ENCODE measurements at regions not wholly inside any gene's neighbourhood (a gene's known extent, or its start where the extent isn't known, plus 50 kb on each side); places are given as distances from the start of the nearest gene placed in this dataset.

- Histone ChIP-seq H3K27me3 (no peaks in the 10 kb centered on the region), H3K36me3 (replicated peaks in 1 of 2; ENCODE audit: insufficient read depth in 1 of 2, low read depth in 2 of 2) (no peaks in the 10 kb centered on the region), H3K27ac (no peak overlapping the region), H3K9me3 (no peaks in the 10 kb centered on the region), H3K4me1 (no peaks in the 10 kb centered on the region), H3K4me3 (no peak overlapping the region)
- intact Hi-C loops (cut with DNase I): no loop called here
- TF ChIP-seq POLR2A (IDR thresholded peaks at IDR 0.05): no peak
- no peak for TF ChIP-seq CTCF (IDR thresholded peaks at IDR 0.05)
- ATAC-seq: no peak
- 80 to 83% methylated on average over 1 of the region's 1 CpG for WGBS, 2 donors
- no peak for DNase-seq
These were observed 266.9 kb downstream of the NEBL start for GRCh38 chr10:20630092-20630643.

GRCh38 chr10:20627946-20628507 is 269.1 kb downstream of the NEBL start:
- no peak overlapping the region for H3K4me3 ChIP-seq
- H3K27ac ChIP-seq: no peak overlapping the region
- TF ChIP-seq CTCF (IDR thresholded peaks at IDR 0.05): no peak
- TF ChIP-seq POLR2A (IDR thresholded peaks at IDR 0.05): no peak
- intact Hi-C loops (cut with DNase I): no loop called here
- H3K27me3 ChIP-seq: no peaks in the 10 kb centered on the region
- ATAC-seq (no peak), DNase-seq (no peak)
- no peaks in the 10 kb centered on the region for H3K36me3 ChIP-seq (replicated peaks in 1 of 2; ENCODE audit: insufficient read depth in 1 of 2, low read depth in 2 of 2)
- no peaks in the 10 kb centered on the region for H3K9me3 ChIP-seq
- peaks cover 5% of the 10 kb centered on the region for H3K4me1 ChIP-seq
- 47 to 63% methylated on average over 3 of the region's 3 CpGs for whole genome bisulfite sequencing, 2 donors

GRCh38 chr10:20627087-20627486 is 270.0 kb downstream of the NEBL start:
- DNase-seq (no peak), ATAC-seq (no peak)
- Histone ChIP-seq H3K27ac (no peak overlapping the region), H3K9me3 (no peaks in the 10 kb centered on the region), H3K4me1 (peaks cover 14% of the 10 kb centered on the region), H3K4me3 (no peak overlapping the region), H3K36me3 (replicated peaks in 1 of 2; ENCODE audit: insufficient read depth in 1 of 2, low read depth in 2 of 2) (no peaks in the 10 kb centered on the region), H3K27me3 (no peaks in the 10 kb centered on the region)
- TF ChIP-seq POLR2A (IDR thresholded peaks at IDR 0.05) (no peak), CTCF (IDR thresholded peaks at IDR 0.05) (no peak)
- 73 to 74% methylated on average over 1 of the region's 1 CpG for WGBS, 2 donors
- intact Hi-C loops (cut with DNase I): no loop called here

GRCh38 chr10:20625868-20626267 is 271.2 kb downstream of the NEBL start:
- Histone ChIP-seq H3K4me1 (peaks cover 14% of the 10 kb centered on the region), H3K27ac (no peak overlapping the region), H3K27me3 (no peaks in the 10 kb centered on the region), H3K4me3 (no peak overlapping the region), H3K9me3 (no peaks in the 10 kb centered on the region), H3K36me3 (replicated peaks in 1 of 2; ENCODE audit: insufficient read depth in 1 of 2, low read depth in 2 of 2) (no peaks in the 10 kb centered on the region)
- intact Hi-C loops (cut with DNase I): no loop called here
- ATAC-seq: no peak
- DNase-seq: no peak
- TF ChIP-seq POLR2A (IDR thresholded peaks at IDR 0.05) (no peak), CTCF (IDR thresholded peaks at IDR 0.05) (no peak)
- 65 to 87% methylated on average over 1 of the region's 1 CpG for WGBS, 2 donors

GRCh38 chr10:20624642-20625041 is 272.5 kb downstream of the NEBL start:
- peak in 2 of 4 donors; percentile 10 to 17 for DNase-seq
- peaks cover 14% of the 10 kb centered on the region for H3K4me1 ChIP-seq
- TF ChIP-seq POLR2A (IDR thresholded peaks at IDR 0.05) (no peak), CTCF (IDR thresholded peaks at IDR 0.05) (no peak)
- no peak overlapping the region for H3K27ac ChIP-seq
- H3K27me3 ChIP-seq: no peaks in the 10 kb centered on the region
- no peak overlapping the region for H3K4me3 ChIP-seq
- no peaks in the 10 kb centered on the region for H3K9me3 ChIP-seq
- WGBS, 2 donors: 56 to 78% methylated on average over 4 of the region's 4 CpGs
- no peaks in the 10 kb centered on the region for H3K36me3 ChIP-seq (replicated peaks in 1 of 2; ENCODE audit: insufficient read depth in 1 of 2, low read depth in 2 of 2)
- intact Hi-C loops (cut with DNase I): no loop called here
- no peak for ATAC-seq

Measured in body of pancreas (tissue), 4 donors.